Stomach (tissue), 4 donors: ENCODE measurements at regions not wholly inside any gene's neighbourhood (a gene's known extent, or its start where the extent isn't known, plus 50 kb on each side); places are given as distances from the start of the nearest gene placed in this dataset.

Experiments
- CTCF ChIP-seq, 7 experiments: fragments of 450-650 bp in 4 of 7; fragments of 200-600 bp in 3 of 7; sonication (generic) in 3 of 7; IDR thresholded peaks; one replicate each; pipeline ENCODE4 v1.5.1; 2016 to 2019; ENCODE audit warnings: antibody characterized with exemption in 7 of 7, control low read depth in 2 of 7, mild to moderate bottlenecking in 1 of 7
- EP300 ChIP-seq: sonication (generic); formaldehyde crosslinking; IDR thresholded peaks from one replicate; pipeline ENCODE4 v1.6.1; 2017; ENCODE audit warnings: antibody characterized with exemption
- POLR2A ChIP-seq, 4 donors: fragments of 450-650 bp; IDR thresholded peaks; one replicate each; pipeline ENCODE4 v1.6.1; 2016; ENCODE audit warnings: antibody characterized with exemption in 4 of 4, control low read depth in 2 of 4, mild to moderate bottlenecking in 1 of 4, moderate library complexity in 1 of 4
- POLR2AphosphoS5 ChIP-seq, 3 donors: sonication (generic); formaldehyde crosslinking; IDR thresholded peaks; one replicate each; pipeline ENCODE4 v1.6.1; 2016; ENCODE audit warnings: antibody characterized with exemption in 3 of 3

GRCh38 chr2:146365041-146365440 lies 1479.8 kb upstream of the ACVR2A start:
- TF ChIP-seq EP300 (no peak), POLR2A (IDR thresholded peaks at IDR 0.05) (no peak), CTCF (IDR thresholded peaks at IDR 0.05) (no peak), POLR2AphosphoS5 (IDR thresholded peaks at IDR 0.05) (no peak)
